Thymus (tissue), 11 donors: ENCODE measurements at regions not wholly inside any gene's neighbourhood (a gene's known extent, or its start where the extent isn't known, plus 50 kb on each side); places are given as distances from the start of the nearest gene placed in this dataset.
A peak's percentile ranks its signal among the peaks of the same experiment; 100 is the strongest.

Source experiments
- DNase-seq, 9 donors: peaks; one replicate each; pipeline ENCODE4 v3.0.0-alpha.2; 2013; ENCODE audit warnings: low spot score in 9 of 9, low read depth in 6 of 9, missing footprints in 1 of 9
- H3K27ac ChIP-seq, 2 donors: one replicate each; pipeline ENCODE4 v1.5.1; 2013; ENCODE audit warnings: control low read depth in 1 of 2, low read depth in 1 of 2, low read length in 1 of 2, mild to moderate bottlenecking in 1 of 2, moderate library complexity in 1 of 2
- H3K27me3 ChIP-seq, 2 donors: one replicate each; pipeline ENCODE4 v1.5.1; 2013; ENCODE audit warnings: low read length in 1 of 2; ENCODE audit not compliant: control insufficient read depth in 2 of 2, insufficient read depth in 1 of 2
- H3K36me3 ChIP-seq, 2 donors: one replicate each; pipeline ENCODE4 v1.5.1; 2013; ENCODE audit warnings: low read length in 1 of 2, mild to moderate bottlenecking in 1 of 2, moderate library complexity in 1 of 2; ENCODE audit not compliant: control insufficient read depth in 2 of 2, insufficient read depth in 2 of 2
- H3K4me1 ChIP-seq, 2 donors: one replicate each; pipeline ENCODE4 v1.5.1; 2013; ENCODE audit warnings: low read length in 2 of 2; ENCODE audit not compliant: control insufficient read depth in 2 of 2, insufficient read depth in 2 of 2
- H3K4me3 ChIP-seq, 2 donors: one replicate each; pipeline ENCODE4 v1.5.1; 2013; ENCODE audit warnings: low read length in 2 of 2, control low read depth in 1 of 2, mild to moderate bottlenecking in 1 of 2
- H3K9me3 ChIP-seq, 2 donors: one replicate each; pipeline ENCODE4 v1.5.1; 2013; ENCODE audit warnings: low read length in 1 of 2, mild to moderate bottlenecking in 1 of 2; ENCODE audit not compliant: control insufficient read depth in 2 of 2, insufficient read depth in 1 of 2
- WGBS: extraction: QIAGEN DNeasy Blood & Tissue Kit; methylation state at CpG from one replicate; pipeline ENCODE4 v1.1.7; 2013; 5-methylcytosine and 5-hydroxymethylcytosine counted together
- donor health status: healthy.

DNA sequence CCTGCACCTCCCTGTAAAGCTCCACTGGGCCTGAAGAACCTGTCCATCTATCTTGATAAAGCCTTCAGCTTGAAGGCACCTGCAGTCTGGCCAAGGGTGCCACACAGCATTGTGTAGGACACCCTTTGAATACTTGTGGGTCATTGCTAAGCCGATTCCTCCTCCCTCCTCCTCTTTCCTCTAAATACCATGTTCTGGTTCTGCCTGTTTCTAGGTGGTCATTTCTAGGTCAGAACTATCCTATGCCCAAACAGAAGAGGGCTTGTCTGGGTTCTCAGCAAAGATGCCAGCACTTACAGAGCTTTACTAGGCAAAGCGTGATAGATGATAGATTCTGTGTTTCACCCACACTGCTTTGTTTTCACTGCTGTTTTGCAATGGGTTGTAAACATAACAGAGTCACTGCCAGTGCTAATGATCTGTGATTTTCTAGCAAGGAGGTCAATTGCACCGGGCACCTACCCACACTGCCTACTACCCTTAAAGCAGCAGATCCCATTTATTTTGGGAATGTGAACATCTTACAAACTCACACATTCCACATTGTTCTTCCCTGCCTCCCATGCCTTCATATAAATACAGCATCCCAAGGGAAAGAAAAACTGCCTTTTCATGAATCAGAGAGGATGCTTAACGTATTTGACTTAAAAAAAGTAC is 279.1 kb upstream of the PITRM1 start:
- no peak overlapping the region for H3K4me3 ChIP-seq
- no peaks in the 10 kb centered on the region for H3K9me3 ChIP-seq
- H3K4me1 ChIP-seq = peaks cover 0 to 14% of the 10 kb centered on the region in 2 donors
- peak overlapping the region in 1 of 2 donors; percentile 45 for H3K27ac ChIP-seq
- 94% methylated on average over 4 of the region's 4 CpGs for WGBS
- DNase-seq = no peak
- no peaks in the 10 kb centered on the region for H3K27me3 ChIP-seq
- no peaks in the 10 kb centered on the region for H3K36me3 ChIP-seq

DNA sequence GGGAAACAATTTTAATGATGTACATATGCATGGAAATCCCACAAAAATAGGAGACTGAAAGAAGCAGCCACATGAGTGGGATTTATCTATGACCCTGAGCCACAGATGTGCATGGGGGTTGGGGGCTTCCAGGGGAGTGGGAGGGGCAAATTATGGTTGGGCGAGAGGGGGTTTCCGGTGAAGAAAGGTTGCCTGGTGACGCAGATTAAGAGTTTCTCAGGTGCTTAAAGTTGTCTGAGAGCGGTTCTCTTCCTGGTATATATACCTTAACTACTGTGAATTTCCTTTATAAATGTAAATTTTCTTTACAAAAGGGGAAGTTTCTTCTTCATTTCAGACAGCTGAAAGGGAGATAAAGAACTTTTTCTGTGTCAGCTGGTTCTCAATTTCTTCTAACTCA is 273.6 kb upstream of the PITRM1 start:
- H3K36me3 ChIP-seq = no peaks in the 10 kb centered on the region
- H3K4me3 ChIP-seq = no peak overlapping the region
- 93% methylated on average over 4 of the region's 4 CpGs for WGBS
- no peak for DNase-seq
- H3K27me3 ChIP-seq = no peaks in the 10 kb centered on the region
- H3K27ac ChIP-seq = no peak overlapping the region
- H3K4me1 ChIP-seq = no peaks in the 10 kb centered on the region
- no peaks in the 10 kb centered on the region for H3K9me3 ChIP-seq

DNA sequence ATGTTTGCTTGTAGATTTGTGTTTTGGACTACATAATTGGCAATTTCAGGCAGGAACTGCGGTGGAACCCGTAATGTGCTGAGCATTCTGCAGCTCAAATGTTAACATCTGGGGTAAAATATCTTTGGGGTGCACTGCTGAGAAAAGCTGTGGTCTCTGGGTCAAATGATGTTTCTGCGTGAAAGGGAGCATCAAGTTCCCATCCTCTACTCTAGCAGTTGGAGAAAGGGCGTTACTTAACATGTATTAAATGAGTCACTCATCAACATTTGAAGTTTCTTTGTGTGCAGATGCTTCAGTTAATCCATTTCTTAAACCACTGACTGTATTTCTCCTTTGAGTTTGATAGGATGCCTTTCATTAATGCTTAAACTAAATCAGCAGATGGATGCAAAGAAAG is 273.1 kb upstream of the PITRM1 start:
- no peaks in the 10 kb centered on the region for H3K36me3 ChIP-seq
- H3K4me3 ChIP-seq = no peak overlapping the region
- H3K9me3 ChIP-seq = no peaks in the 10 kb centered on the region
- no peaks in the 10 kb centered on the region for H3K4me1 ChIP-seq
- no peak for DNase-seq
- WGBS = 96% methylated on average over 4 of the region's 4 CpGs
- H3K27ac ChIP-seq = no peak overlapping the region
- no peaks in the 10 kb centered on the region for H3K27me3 ChIP-seq

DNA sequence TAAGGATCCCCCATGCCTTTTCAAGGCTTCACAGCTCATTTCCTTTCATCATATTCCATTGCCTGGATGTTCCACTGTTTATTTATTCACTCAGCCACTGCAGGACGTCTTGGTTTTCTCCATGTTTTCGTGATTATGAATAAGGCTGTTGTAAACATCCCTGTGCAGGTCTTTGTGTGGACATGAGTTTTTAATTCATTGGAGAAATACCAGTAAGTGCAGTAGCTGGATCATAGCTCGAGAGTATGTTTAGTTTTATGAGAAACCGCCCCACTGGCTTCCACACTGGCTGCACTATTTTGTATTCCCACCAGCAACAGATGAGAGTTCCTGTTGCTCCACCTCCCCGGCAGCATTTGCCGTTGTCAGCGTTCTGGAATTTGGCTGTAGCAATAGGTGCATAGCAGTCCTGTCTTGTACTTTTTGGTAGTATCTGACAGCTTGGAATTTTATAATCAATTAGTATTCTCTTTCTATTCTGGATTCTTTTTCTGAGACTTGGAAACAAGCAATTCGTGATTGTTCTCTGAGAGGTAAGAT is 269.9 kb upstream of the PITRM1 start:
- Histone ChIP-seq H3K27me3 (no peaks in the 10 kb centered on the region), H3K36me3 (no peaks in the 10 kb centered on the region), H3K4me3 (no peak overlapping the region), H3K27ac (no peak overlapping the region), H3K4me1 (no peaks in the 10 kb centered on the region), H3K9me3 (peaks cover 0 to 4% of the 10 kb centered on the region in 2 donors)
- no peak for DNase-seq
- 90% methylated on average over 8 of the region's 8 CpGs for WGBS

DNA sequence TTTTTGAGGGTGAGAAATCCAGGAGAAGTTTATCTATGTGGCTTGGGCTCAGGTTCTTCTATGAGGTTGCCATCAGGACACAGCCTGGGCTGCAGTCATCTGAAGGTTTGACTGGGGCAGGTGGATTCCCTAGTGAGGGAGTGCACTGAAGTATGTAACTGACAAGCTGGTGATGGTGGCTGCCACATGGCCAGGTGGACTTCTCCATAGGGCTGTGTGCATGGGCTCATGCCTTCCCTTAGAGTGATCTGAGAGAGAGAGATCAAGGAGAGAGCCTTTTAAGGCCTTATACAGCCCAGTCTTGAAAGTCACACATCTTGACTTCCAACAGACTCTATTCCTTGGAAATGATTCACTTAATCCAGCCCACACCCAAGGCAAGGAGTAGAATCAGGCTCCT is 266.6 kb upstream of the PITRM1 start:
- H3K27me3 ChIP-seq = no peaks in the 10 kb centered on the region
- H3K4me3 ChIP-seq = no peak overlapping the region
- H3K27ac ChIP-seq = no peak overlapping the region
- H3K36me3 ChIP-seq = no peaks in the 10 kb centered on the region
- DNase-seq = no peak
- no peaks in the 10 kb centered on the region for H3K4me1 ChIP-seq
- H3K9me3 ChIP-seq = peaks cover 0 to 4% of the 10 kb centered on the region in 2 donors

DNA sequence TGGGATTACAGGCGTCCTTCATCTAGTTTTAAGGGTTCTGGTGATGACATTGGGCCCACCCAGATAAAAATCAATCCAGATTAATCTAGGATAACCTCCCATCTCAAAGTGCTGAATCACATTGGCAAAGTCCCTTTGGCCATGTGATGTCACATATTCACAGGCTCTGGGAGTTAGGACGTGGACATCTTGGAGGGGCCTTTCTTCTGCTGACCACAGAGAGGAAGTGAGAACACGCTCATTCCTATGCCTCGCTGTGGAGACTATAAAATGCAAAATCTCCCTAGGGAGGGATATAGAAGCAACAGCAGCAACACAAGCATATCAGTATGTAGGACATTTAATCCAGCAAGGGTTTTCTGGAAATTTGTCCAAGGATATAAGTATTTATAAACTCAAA is 266.0 kb upstream of the PITRM1 start:
- Histone ChIP-seq H3K4me1 (no peaks in the 10 kb centered on the region), H3K27me3 (no peaks in the 10 kb centered on the region), H3K27ac (no peak overlapping the region), H3K36me3 (no peaks in the 10 kb centered on the region), H3K9me3 (peaks cover 0 to 4% of the 10 kb centered on the region in 2 donors), H3K4me3 (no peak overlapping the region)
- 91% methylated on average over 4 of the region's 4 CpGs for WGBS
- DNase-seq = no peak

DNA sequence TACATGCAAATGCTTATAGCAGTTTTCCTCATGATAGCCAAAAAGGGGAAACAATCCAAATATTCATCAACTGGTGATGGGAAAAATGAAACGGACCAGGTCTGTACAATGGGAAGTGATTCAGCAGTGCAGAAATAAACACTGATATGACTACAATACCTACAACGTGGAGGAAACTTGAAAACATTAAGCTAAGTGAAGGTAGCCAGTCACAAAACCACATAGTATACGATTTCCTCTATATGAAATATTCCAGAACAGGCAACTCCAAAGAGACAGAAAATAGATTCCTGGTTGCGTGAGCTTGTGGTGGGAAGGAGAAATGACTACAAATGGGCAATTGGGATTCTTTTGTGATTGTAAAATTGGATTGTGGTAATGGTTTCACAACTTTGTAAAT is 263.1 kb upstream of the PITRM1 start:
- Histone ChIP-seq H3K9me3 (peaks cover 0 to 8% of the 10 kb centered on the region in 2 donors), H3K27me3 (no peaks in the 10 kb centered on the region), H3K4me1 (no peaks in the 10 kb centered on the region), H3K36me3 (no peaks in the 10 kb centered on the region), H3K27ac (no peak overlapping the region), H3K4me3 (no peak overlapping the region)
- no peak for DNase-seq
- 38% methylated on average over 4 of the region's 4 CpGs for WGBS

DNA sequence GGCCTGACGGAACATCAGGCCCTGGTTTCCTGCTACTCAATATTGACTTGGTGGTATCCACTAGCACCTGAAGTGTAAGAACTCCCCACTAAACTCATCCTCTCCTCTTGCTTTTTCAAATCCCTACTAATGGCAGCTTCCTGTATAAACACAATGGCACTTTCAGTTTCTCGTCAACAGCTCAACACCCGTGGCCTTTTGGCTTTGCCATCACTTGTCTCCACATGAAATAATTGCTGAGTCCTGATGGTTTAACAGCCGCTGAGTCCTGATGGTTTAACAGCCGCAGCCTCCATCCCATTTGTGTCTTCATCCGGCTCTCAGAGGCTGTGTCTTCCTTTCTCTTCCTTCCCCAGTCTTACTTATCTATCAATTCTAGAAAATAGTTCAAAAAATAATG is 261.4 kb upstream of the PITRM1 start:
- DNase-seq = no peak
- Histone ChIP-seq H3K27me3 (no peaks in the 10 kb centered on the region), H3K4me1 (peaks cover 0 to 2% of the 10 kb centered on the region in 2 donors), H3K27ac (no peak overlapping the region), H3K4me3 (no peak overlapping the region), H3K36me3 (no peaks in the 10 kb centered on the region), H3K9me3 (peaks cover 0 to 14% of the 10 kb centered on the region in 2 donors)
- WGBS = 88% methylated on average over 6 of the region's 6 CpGs

DNA sequence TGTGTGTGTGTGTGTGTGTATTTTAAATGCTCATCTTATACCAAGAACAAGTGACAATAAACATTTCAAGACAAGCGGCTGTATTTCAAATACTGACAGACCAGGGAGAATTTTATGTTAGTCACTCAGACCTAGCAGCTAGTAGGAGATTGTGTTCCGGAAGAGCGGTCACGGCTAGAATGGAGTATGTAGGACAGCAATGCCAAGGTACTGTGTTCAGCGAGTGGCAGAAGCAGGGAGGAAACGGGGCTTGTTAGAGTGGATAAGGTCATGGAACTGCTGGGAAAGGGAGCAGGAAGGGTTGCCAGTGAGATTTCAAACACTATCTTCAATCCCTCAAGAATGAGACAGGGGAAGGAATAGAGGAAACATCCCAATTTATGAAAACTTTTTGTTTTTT is 260.5 kb upstream of the PITRM1 start:
- H3K36me3 ChIP-seq = no peaks in the 10 kb centered on the region
- no peak for DNase-seq
- no peaks in the 10 kb centered on the region for H3K27me3 ChIP-seq
- WGBS = 98% methylated on average over 6 of the region's 6 CpGs
- peaks cover 0 to 14% of the 10 kb centered on the region in 2 donors for H3K9me3 ChIP-seq
- H3K4me3 ChIP-seq = no peak overlapping the region
- H3K27ac ChIP-seq = no peak overlapping the region
- H3K4me1 ChIP-seq = peaks cover 0 to 2% of the 10 kb centered on the region in 2 donors
